ENCODE measurements at regions not wholly inside any gene's neighbourhood (a gene's known extent, or its start where the extent isn't known, plus 50 kb on each side); places are given as distances from the start of the nearest gene placed in this dataset.

GRCh38 chr3:152672320-152672649 lies 162.6 kb upstream of the P2RY1 start:
- Histone ChIP-seq H4K91ac (ENCODE audit: low read length) (no peak overlapping the region), H2BK15ac (ENCODE audit: low read depth, poor library complexity, severe bottlenecking) (no peak overlapping the region), H3K23ac (ENCODE audit: low read length in 2 of 2) (no peak overlapping the region), H3K79me1 (replicated peaks; ENCODE audit: low read length, poor library complexity, severe bottlenecking) (no peaks in the 10 kb centered on the region), H3K27ac (ENCODE audit: low read length, poor library complexity, severe bottlenecking) (no peak overlapping the region), H3K9me3 (ENCODE audit: control insufficient read depth, low read length) (no peaks in the 10 kb centered on the region), H3K27me3 (ENCODE audit: control insufficient read depth in 1 of 2, insufficient read depth in 1 of 2, low read length in 2 of 2) (no peaks in the 10 kb centered on the region), H4K8ac (ENCODE audit: low read length) (no peak overlapping the region), H3K36me3 (ENCODE audit: control insufficient read depth in 1 of 2, insufficient read depth in 2 of 2, low read depth in 1 of 2, low read length in 2 of 2) (no peaks in the 10 kb centered on the region), H3K9ac (ENCODE audit: low read length) (no peak overlapping the region), H3K14ac (ENCODE audit: low read length in 2 of 2) (no peak overlapping the region), H2AK5ac (ENCODE audit: low read length, severe bottlenecking) (no peak overlapping the region), H3K4me1 (ENCODE audit: control insufficient read depth, insufficient read depth, low read depth, low read length) (no peaks in the 10 kb centered on the region), H3K4me3 (ENCODE audit: insufficient read depth in 1 of 2, low read depth in 1 of 2, low read length in 2 of 2) (no peak overlapping the region), H3K4me2 (ENCODE audit: low read length, poor library complexity, severe bottlenecking) (no peak overlapping the region), H2BK5ac (ENCODE audit: low read depth, low read length, poor library complexity, severe bottlenecking) (no peak overlapping the region), H3K18ac (ENCODE audit: low read depth in 1 of 2, low read length in 2 of 2) (no peak overlapping the region), H2BK120ac (ENCODE audit: low read depth, low read length) (no peak overlapping the region), H2AFZ (ENCODE audit: low read depth, low read length) (no peak overlapping the region), H3K4ac (ENCODE audit: low read depth in 1 of 2, low read length in 2 of 2) (no peak overlapping the region), H2BK12ac (ENCODE audit: low read length in 2 of 2) (no peak overlapping the region)
- 21% methylated on average over 3 of the region's 3 CpGs for WGBS
- DNase-seq = no peak

GRCh38 chr3:152676810-152677379 lies 158.0 kb upstream of the P2RY1 start:
- Histone ChIP-seq H2AK5ac (ENCODE audit: low read length, severe bottlenecking) (no peak overlapping the region), H2BK15ac (ENCODE audit: low read depth, poor library complexity, severe bottlenecking) (no peak overlapping the region), H2BK5ac (ENCODE audit: low read depth, low read length, poor library complexity, severe bottlenecking) (no peak overlapping the region), H3K9ac (ENCODE audit: low read length) (no peak overlapping the region), H2AFZ (ENCODE audit: low read depth, low read length) (no peak overlapping the region), H4K8ac (ENCODE audit: low read length) (no peak overlapping the region), H3K14ac (ENCODE audit: low read length in 2 of 2) (no peak overlapping the region), H2BK120ac (ENCODE audit: low read depth, low read length) (no peak overlapping the region), H4K91ac (ENCODE audit: low read length) (no peak overlapping the region), H3K4me1 (ENCODE audit: control insufficient read depth, insufficient read depth, low read depth, low read length) (no peaks in the 10 kb centered on the region), H3K18ac (ENCODE audit: low read depth in 1 of 2, low read length in 2 of 2) (no peak overlapping the region), H2BK12ac (ENCODE audit: low read length in 2 of 2) (no peak overlapping the region), H3K23ac (ENCODE audit: low read length in 2 of 2) (no peak overlapping the region), H3K36me3 (ENCODE audit: control insufficient read depth in 1 of 2, insufficient read depth in 2 of 2, low read depth in 1 of 2, low read length in 2 of 2) (no peaks in the 10 kb centered on the region), H3K4ac (ENCODE audit: low read depth in 1 of 2, low read length in 2 of 2) (no peak overlapping the region), H3K4me2 (ENCODE audit: low read length, poor library complexity, severe bottlenecking) (no peak overlapping the region), H3K27me3 (ENCODE audit: control insufficient read depth in 1 of 2, insufficient read depth in 1 of 2, low read length in 2 of 2) (no peaks in the 10 kb centered on the region), H3K4me3 (ENCODE audit: insufficient read depth in 1 of 2, low read depth in 1 of 2, low read length in 2 of 2) (no peak overlapping the region), H3K9me3 (ENCODE audit: control insufficient read depth, low read length) (no peaks in the 10 kb centered on the region), H3K79me1 (replicated peaks; ENCODE audit: low read length, poor library complexity, severe bottlenecking) (no peaks in the 10 kb centered on the region), H3K27ac (ENCODE audit: low read length, poor library complexity, severe bottlenecking) (no peak overlapping the region)
- WGBS = no CpG with 5 or more reads among the region's 2 CpGs
- DNase-seq = no peak

GRCh38 chr3:152677491-152677890 lies 157.4 kb upstream of the P2RY1 start:
- Histone ChIP-seq H2BK15ac (ENCODE audit: low read depth, poor library complexity, severe bottlenecking) (no peak overlapping the region), H3K14ac (ENCODE audit: low read length in 2 of 2) (no peak overlapping the region), H3K18ac (ENCODE audit: low read depth in 1 of 2, low read length in 2 of 2) (no peak overlapping the region), H4K8ac (ENCODE audit: low read length) (no peak overlapping the region), H2BK5ac (ENCODE audit: low read depth, low read length, poor library complexity, severe bottlenecking) (no peak overlapping the region), H2AK5ac (ENCODE audit: low read length, severe bottlenecking) (no peak overlapping the region), H3K4ac (ENCODE audit: low read depth in 1 of 2, low read length in 2 of 2) (no peak overlapping the region), H3K79me1 (replicated peaks; ENCODE audit: low read length, poor library complexity, severe bottlenecking) (no peaks in the 10 kb centered on the region), H4K91ac (ENCODE audit: low read length) (no peak overlapping the region), H3K9ac (ENCODE audit: low read length) (no peak overlapping the region), H2BK120ac (ENCODE audit: low read depth, low read length) (no peak overlapping the region), H3K27me3 (ENCODE audit: control insufficient read depth in 1 of 2, insufficient read depth in 1 of 2, low read length in 2 of 2) (no peaks in the 10 kb centered on the region), H3K36me3 (ENCODE audit: control insufficient read depth in 1 of 2, insufficient read depth in 2 of 2, low read depth in 1 of 2, low read length in 2 of 2) (no peaks in the 10 kb centered on the region), H2BK12ac (ENCODE audit: low read length in 2 of 2) (no peak overlapping the region), H3K27ac (ENCODE audit: low read length, poor library complexity, severe bottlenecking) (no peak overlapping the region), H3K4me1 (ENCODE audit: control insufficient read depth, insufficient read depth, low read depth, low read length) (no peaks in the 10 kb centered on the region), H3K9me3 (ENCODE audit: control insufficient read depth, low read length) (no peaks in the 10 kb centered on the region), H3K4me3 (ENCODE audit: insufficient read depth in 1 of 2, low read depth in 1 of 2, low read length in 2 of 2) (no peak overlapping the region), H3K23ac (ENCODE audit: low read length in 2 of 2) (no peak overlapping the region), H2AFZ (ENCODE audit: low read depth, low read length) (no peak overlapping the region), H3K4me2 (ENCODE audit: low read length, poor library complexity, severe bottlenecking) (no peak overlapping the region)
- 90% methylated on average over 2 of the region's 2 CpGs for WGBS
- no peak for DNase-seq

GRCh38 chr3:152682477-152682876 lies 152.5 kb upstream of the P2RY1 start:
- Histone ChIP-seq H3K18ac (ENCODE audit: low read depth in 1 of 2, low read length in 2 of 2) (no peak overlapping the region), H3K4me2 (ENCODE audit: low read length, poor library complexity, severe bottlenecking) (no peak overlapping the region), H2BK5ac (ENCODE audit: low read depth, low read length, poor library complexity, severe bottlenecking) (no peak overlapping the region), H3K23ac (ENCODE audit: low read length in 2 of 2) (no peak overlapping the region), H3K27me3 (ENCODE audit: control insufficient read depth in 1 of 2, insufficient read depth in 1 of 2, low read length in 2 of 2) (no peaks in the 10 kb centered on the region), H2AFZ (ENCODE audit: low read depth, low read length) (no peak overlapping the region), H3K4me1 (ENCODE audit: control insufficient read depth, insufficient read depth, low read depth, low read length) (no peaks in the 10 kb centered on the region), H3K4ac (ENCODE audit: low read depth in 1 of 2, low read length in 2 of 2) (no peak overlapping the region), H3K9ac (ENCODE audit: low read length) (no peak overlapping the region), H4K91ac (ENCODE audit: low read length) (no peak overlapping the region), H2BK120ac (ENCODE audit: low read depth, low read length) (no peak overlapping the region), H3K4me3 (ENCODE audit: insufficient read depth in 1 of 2, low read depth in 1 of 2, low read length in 2 of 2) (no peak overlapping the region), H4K8ac (ENCODE audit: low read length) (no peak overlapping the region), H3K9me3 (ENCODE audit: control insufficient read depth, low read length) (no peaks in the 10 kb centered on the region), H3K79me1 (replicated peaks; ENCODE audit: low read length, poor library complexity, severe bottlenecking) (no peaks in the 10 kb centered on the region), H3K14ac (ENCODE audit: low read length in 2 of 2) (no peak overlapping the region), H3K36me3 (ENCODE audit: control insufficient read depth in 1 of 2, insufficient read depth in 2 of 2, low read depth in 1 of 2, low read length in 2 of 2) (no peaks in the 10 kb centered on the region), H3K27ac (ENCODE audit: low read length, poor library complexity, severe bottlenecking) (no peak overlapping the region), H2AK5ac (ENCODE audit: low read length, severe bottlenecking) (no peak overlapping the region), H2BK12ac (ENCODE audit: low read length in 2 of 2) (no peak overlapping the region), H2BK15ac (ENCODE audit: low read depth, poor library complexity, severe bottlenecking) (no peak overlapping the region)
- no peak for DNase-seq
